HG02763 (cell line): ENCODE measurements at regions not wholly inside any gene's neighbourhood (a gene's known extent, or its start where the extent isn't known, plus 50 kb on each side); places are given as distances from the start of the nearest gene placed in this dataset.
A peak's percentile ranks its signal among the peaks of the same experiment; 100 is the strongest.
"Not testable (repeated sequence)": the region's sequence is repeated elsewhere in the genome, so short reads cannot be mapped to it uniquely, and the experiment has no call there.

Source experiments
- ATAC-seq: cut with Tn5 transposase; IDR thresholded peaks from one replicate; pipeline ENCODE4 v1.9.1; 2021; ENCODE audit warnings: mild to moderate bottlenecking, moderate library complexity; ENCODE audit not compliant: unreplicated experiment

GRCh38 chr6:137933696-137934095 is 66.6 kb downstream of the TNFAIP3 start:
- no peak for ATAC-seq

DNA sequence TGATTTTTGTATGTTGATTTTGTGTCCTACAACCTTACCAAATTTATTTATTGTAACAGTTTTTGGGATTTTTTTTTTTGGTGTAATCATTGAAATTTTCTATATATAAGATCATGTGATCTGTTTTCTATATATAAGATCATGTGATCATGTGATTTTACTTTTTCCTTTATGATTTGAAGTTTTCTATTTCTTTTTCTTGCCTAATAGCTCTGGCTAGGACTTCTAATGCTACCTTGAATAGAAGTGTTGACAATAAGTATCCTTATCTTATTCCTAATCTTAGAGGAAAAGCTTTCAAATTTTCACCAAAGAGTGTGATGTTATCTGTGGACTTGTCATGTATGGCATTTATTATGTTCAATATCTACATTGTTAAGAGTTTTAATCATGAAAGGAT is 69.7 kb downstream of the TNFAIP3 start:
- no peak for ATAC-seq

GRCh38 chr6:137937834-137938233 is 70.8 kb downstream of the TNFAIP3 start:
- no peak for ATAC-seq

GRCh38 chr6:137938770-137939379 is 71.8 kb downstream of the TNFAIP3 start:
- no peak for ATAC-seq

DNA sequence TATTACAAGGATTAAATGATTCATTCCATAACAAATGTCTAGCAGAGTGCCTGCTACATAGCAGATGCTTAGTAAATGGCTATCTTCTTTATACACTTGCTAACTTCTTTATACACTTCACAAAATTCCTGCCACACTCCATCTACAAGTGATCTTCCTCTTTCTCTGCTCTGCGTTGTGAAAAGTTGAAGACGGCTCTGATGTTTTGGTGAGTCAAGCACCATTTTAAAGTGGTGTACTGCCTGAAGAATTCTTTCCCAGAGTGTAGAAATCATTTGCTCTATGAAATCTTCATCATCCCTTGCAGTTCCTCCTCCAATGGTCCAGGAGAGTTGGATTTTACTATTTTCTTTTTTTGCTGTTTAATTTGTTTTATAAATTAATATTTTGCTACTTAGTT is 74.9 kb downstream of the TNFAIP3 start:
- no peak for ATAC-seq

DNA sequence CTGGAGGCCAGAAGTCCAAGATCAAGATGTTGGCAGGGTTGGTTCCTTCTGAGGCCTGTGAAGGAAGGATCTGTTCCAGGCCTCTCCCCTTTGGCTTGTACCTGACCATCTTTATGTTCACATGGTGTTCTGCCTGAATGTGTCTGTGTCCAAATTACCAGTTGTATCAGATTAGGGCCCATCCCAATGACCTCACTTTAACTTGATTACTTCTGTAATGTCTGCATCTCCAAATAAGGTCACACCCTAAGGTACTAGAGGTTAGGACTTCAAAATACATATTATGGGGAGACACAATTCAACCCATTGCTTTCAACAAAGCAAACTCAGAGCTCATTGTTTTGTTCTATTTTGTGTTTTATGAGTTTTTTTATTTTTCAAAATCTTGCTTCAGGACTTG is 75.7 kb downstream of the TNFAIP3 start:
- ATAC-seq, result no peak

DNA sequence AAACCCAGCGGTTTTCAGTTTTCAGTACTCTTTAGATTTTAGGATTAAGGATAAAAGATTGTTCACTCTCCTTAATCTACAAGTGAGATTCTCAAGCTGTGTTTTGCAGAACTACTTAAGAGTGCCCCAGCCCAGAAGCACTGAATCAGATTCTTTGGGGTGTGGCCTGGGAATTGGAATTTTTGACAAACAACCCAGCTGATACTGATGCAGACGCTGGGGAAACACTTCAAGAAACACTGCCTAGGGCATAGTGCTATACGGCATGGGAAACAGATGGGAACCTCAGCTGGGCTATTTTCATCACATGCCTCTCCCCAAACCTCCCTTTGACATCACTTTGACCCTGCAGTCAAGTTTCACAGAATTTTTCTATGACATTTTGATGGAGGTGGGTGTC is 77.3 kb downstream of the TNFAIP3 start:
- ATAC-seq, result not testable (repeated sequence)

GRCh38 chr6:137944793-137945498 is 77.9 kb downstream of the TNFAIP3 start:
- peak; percentile 32 for ATAC-seq

- ATAC-seq, result peak; percentile 63
Observed at GRCh38 chr6:137949686-137950390, 82.8 kb downstream of the TNFAIP3 start.

DNA sequence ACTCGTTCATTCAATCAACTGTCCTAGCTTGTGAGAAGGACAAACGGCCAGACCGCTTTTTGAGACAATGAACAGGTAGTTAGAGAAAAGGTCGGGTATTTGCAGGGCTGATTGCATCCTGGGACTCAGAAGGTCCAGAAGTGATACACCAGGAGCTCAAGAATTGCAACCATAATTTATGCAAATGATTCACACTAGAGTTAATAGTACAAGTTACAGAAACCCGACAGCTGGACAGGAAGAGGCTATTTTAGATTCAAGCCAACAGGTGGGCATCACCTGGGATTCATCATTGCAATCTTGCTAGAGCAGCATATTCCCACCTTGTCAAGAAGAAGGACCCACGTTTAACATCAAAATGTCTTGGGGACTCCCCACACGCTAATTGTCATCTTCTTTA is 83.5 kb downstream of the TNFAIP3 start:
- ATAC-seq, result peak; percentile 44

GRCh38 chr6:137951064-137951597 is 84.1 kb downstream of the TNFAIP3 start:
- peak; percentile 42 for ATAC-seq

- no peak for ATAC-seq
Observed at GRCh38 chr6:137952247-137952646, 85.2 kb downstream of the TNFAIP3 start.

- ATAC-seq, result no peak
Observed at GRCh38 chr6:137953761-137954160, 86.7 kb downstream of the TNFAIP3 start.

DNA sequence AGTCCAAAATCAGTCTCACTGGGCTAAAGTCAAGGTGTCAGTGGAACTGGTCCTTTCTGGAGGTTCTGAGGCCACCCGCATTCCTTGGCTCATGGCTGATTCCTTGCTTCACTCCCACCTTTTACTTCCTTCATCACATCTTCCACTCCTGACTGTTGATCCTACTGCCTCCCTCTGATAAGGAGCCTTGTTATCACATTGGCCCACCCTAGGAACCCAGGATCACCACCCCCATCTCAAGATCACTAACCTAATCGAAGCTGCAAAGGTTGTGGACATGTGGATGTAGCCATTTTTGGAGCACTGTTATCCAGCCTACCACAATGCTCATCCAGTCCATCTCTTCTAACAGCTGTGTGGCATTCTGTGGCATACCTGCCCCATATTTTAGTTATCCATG is 87.2 kb downstream of the TNFAIP3 start:
- ATAC-seq, result no peak

DNA sequence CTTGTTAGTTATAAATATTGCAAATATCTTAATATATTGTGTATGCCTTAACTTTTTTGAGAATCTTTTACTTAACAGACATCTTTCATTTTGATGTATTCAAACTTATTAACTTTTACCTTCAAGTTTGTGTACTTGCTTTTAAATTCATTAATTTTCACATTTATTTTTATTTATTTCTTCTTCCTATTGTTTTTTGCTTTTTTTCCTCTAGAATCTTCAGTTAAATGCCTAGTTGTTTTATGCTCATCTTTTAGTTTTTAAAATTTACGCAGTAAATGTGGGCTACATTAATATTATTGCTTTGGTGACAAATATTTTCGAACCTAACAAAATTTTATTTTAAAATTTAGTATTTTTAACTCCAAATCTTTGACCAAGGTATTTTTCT is 89.0 kb downstream of the TNFAIP3 start:
- ATAC-seq, result no peak

- no peak for ATAC-seq
Observed at GRCh38 chr6:137957471-137957870, 90.4 kb downstream of the TNFAIP3 start.

GRCh38 chr6:137958811-137959565 is 91.9 kb downstream of the TNFAIP3 start:
- no peak for ATAC-seq

DNA sequence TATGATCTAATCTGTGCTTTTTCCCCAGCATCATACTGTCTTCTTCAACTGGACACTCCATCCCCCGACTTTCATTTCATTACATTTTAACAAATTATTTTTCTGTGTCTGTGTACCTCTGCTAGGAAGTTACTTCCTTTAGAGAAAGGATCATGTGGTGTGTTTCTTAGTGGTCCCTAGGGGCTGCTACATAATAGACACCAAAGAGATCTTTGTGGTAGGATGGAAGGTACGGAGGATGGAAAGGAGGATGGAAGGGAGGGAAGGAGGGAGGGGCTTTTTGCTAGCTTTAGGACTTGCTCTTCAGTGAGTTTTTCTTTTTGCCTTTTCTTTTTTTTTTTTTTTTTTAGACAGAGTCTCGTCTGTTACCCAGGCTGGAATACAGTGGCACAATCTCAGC is 95.7 kb downstream of the TNFAIP3 start:
- ATAC-seq, result no peak

- no peak for ATAC-seq
Observed at GRCh38 chr6:137964876-137965275, 97.8 kb downstream of the TNFAIP3 start.

GRCh38 chr6:137967689-137968454 is 100.8 kb downstream of the TNFAIP3 start:
- no peak for ATAC-seq

DNA sequence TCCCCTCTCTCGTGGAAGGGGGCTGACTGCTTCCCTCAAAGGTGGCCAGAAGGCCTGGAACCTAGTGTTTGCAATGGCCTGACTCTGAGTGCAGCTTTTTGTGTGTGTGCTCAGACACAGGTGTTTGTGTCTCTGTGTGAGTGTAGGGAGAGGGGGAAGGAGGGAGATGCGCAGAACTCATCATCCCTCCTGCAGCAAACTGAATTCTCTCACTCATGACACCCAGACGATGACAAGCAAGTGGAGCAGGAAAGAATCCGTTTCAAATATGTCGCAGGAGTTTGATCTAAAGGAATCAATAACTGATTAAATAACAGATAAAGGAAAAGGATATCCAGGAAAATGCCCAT is 101.4 kb downstream of the TNFAIP3 start:
- no peak for ATAC-seq
